ENCODE measurements at regions not wholly inside any gene's neighbourhood (a gene's known extent, or its start where the extent isn't known, plus 50 kb on each side); places are given as distances from the start of the nearest gene placed in this dataset.

GRCh38 chr16:59173408-59173831 lies 439.3 kb upstream of the GOT2 start:
- TF ChIP-seq CENPBD1 (CRISPR knock-in tag; IDR thresholded peaks at IDR 0.05; ENCODE audit: borderline replicate concordance, low read depth), result no peak
- TF ChIP-seq TRAFD1 (CRISPR knock-in tag; IDR thresholded peaks at IDR 0.05; ENCODE audit: borderline replicate concordance), result no peak
- no peak for TF ChIP-seq RNF2 (conservative IDR thresholded peaks at IDR 0.05; ENCODE audit: low read depth)
- no peak for TF ChIP-seq MEIS1 (CRISPR knock-in tag; IDR thresholded peaks at IDR 0.05; ENCODE audit: borderline replicate concordance)
- TF ChIP-seq YEATS4 (CRISPR knock-in tag; IDR thresholded peaks at IDR 0.05; ENCODE audit: borderline replicate concordance), result no peak
- TF ChIP-seq ZNF567 (CRISPR knock-in tag; IDR thresholded peaks at IDR 0.05; ENCODE audit: borderline replicate concordance), result no peak
- no peak for TF ChIP-seq POLR2A (IDR thresholded peaks at IDR 0.05; ENCODE audit: insufficient read depth in 1 of 2, low read depth in 2 of 2, low read length in 2 of 2)
- TF ChIP-seq BCL6 (CRISPR knock-in tag; IDR thresholded peaks at IDR 0.05), result no peak
- TF ChIP-seq CTCF (CRISPR knock-in tag; IDR thresholded peaks at IDR 0.05), result no peak
- TF ChIP-seq SRSF9 (IDR thresholded peaks at IDR 0.05; ENCODE audit: borderline replicate concordance, insufficient read depth, low read depth, low read length, poor library complexity, severe bottlenecking), result no peak
- TF ChIP-seq SRF (IDR thresholded peaks at IDR 0.05; ENCODE audit: low read depth, low read length), result no peak
- TF ChIP-seq TFE3 (CRISPR knock-in tag; IDR thresholded peaks at IDR 0.05), result no peak
- no peak for TF ChIP-seq JUN (CRISPR knock-in tag; IDR thresholded peaks at IDR 0.05)
- no peak for TF ChIP-seq KLF6 (CRISPR knock-in tag; IDR thresholded peaks at IDR 0.05)

Measured in HepG2 (cell line).